HepG2 (cell line): ENCODE measurements at regions not wholly inside any gene's neighbourhood (a gene's known extent, or its start where the extent isn't known, plus 50 kb on each side); places are given as distances from the start of the nearest gene placed in this dataset.

ENCODE experiments used
- ATAC-seq: fragments of 200-7000 bp; cut with Tn5 transposase; 3 replicates; pipeline ENCODE4 v1.9.1; 2020; ENCODE audit warnings: mild to moderate bottlenecking, moderate library complexity
- BruUV-seq: library from RNA; stranded (reverse); fragments of 400-500 nt; replicated peaks from 2 replicates; lab custom pipeline; 2021; lab: Mats Ljungman, UMichigan
- CTCF ChIA-PET: fragments of 300-600 bp; formaldehyde crosslinking; extraction: SDS; loops from one replicate; lab custom pipeline; 2021; ENCODE audit warnings: low total read pairs, inconsistent platforms, low intra/inter-chr PET ratio; lab: Yijun Ruan, JAX
- POLR2A ChIA-PET: fragments of 350-600 bp; sonication (Branson Sonifier 250); formaldehyde crosslinking; loops from one replicate; lab custom pipeline; 2020; ENCODE audit warnings: antibody characterized with exemption, inconsistent platforms; lab: Yijun Ruan, JAX
- DNase-seq: peaks from one replicate; pipeline ENCODE4 v3.0.0-alpha.2; 2015; ENCODE audit warnings: low spot score
- FAIRE-seq: peaks from 3 replicates; lab custom pipeline; 2011; peaks lifted over from hg19 to GRCh38; lab: Jason Lieb, UNC
- H2AFZ ChIP-seq: one replicate; pipeline ENCODE4 v1.6.1; 2011; ENCODE audit warnings: low read length, inconsistent platforms
- H3K27ac ChIP-seq: fragments of 300-600 bp; 3 replicates; pipeline ENCODE4 v1.8.0; 2011; ENCODE audit warnings: mixed run types, mild to moderate bottlenecking, mixed read lengths, low read length, inconsistent platforms; ENCODE audit not compliant: insufficient read depth; ENCODE audit errors: extremely low read length
- H3K27me3 ChIP-seq, 2 experiments: fragments of 200-600 bp in 1 of 2; 2 replicates in 1 of 2; 3 replicates in 1 of 2; pipeline versions ENCODE4 v1.6.0 to v1.8.0; 2011; ENCODE audit warnings: low read length in 2 of 2, mild to moderate bottlenecking in 2 of 2, moderate library complexity in 2 of 2, inconsistent platforms in 1 of 2; ENCODE audit not compliant: insufficient read depth in 2 of 2, control insufficient read depth in 1 of 2
- H3K36me3 ChIP-seq, 2 experiments: fragments of 200-600 bp in 1 of 2; replicated peaks in 1 of 2; 2 replicates in 1 of 2; 3 replicates in 1 of 2; pipeline versions ENCODE4 v1.5.1 to v1.8.0; 2011; ENCODE audit warnings: low read length in 2 of 2, inconsistent platforms in 1 of 2; ENCODE audit not compliant: insufficient read depth in 2 of 2, control insufficient read depth in 1 of 2
- H3K4me1 ChIP-seq: 2 replicates; pipeline ENCODE4 v1.5.1; 2012; ENCODE audit warnings: low read length, inconsistent platforms; ENCODE audit not compliant: insufficient read depth
- H3K4me2 ChIP-seq: 2 replicates; pipeline ENCODE4 v1.6.0; 2011; ENCODE audit warnings: low read depth, low read length, inconsistent platforms
- H3K4me3 ChIP-seq, 3 experiments: fragments of 200-600 bp in 1 of 3; sonication (generic), shearing (Covaris generic) in 1 of 3; replicated peaks in 1 of 3; 2 replicates each; pipeline ENCODE4 v1.5.1; 2011 to 2016; ENCODE audit warnings: low read length in 3 of 3, inconsistent platforms in 2 of 3, low read depth in 2 of 3, mild to moderate bottlenecking in 2 of 3, control low read depth in 1 of 3, mixed read lengths in 1 of 3; ENCODE audit not compliant: insufficient read depth in 1 of 3
- H3K79me2 ChIP-seq: one replicate; pipeline ENCODE4 v1.6.1; 2011; ENCODE audit warnings: low read length, inconsistent platforms; ENCODE audit not compliant: insufficient read depth
- H3K9ac ChIP-seq: 2 replicates; pipeline ENCODE4 v1.6.0; 2011; ENCODE audit warnings: mild to moderate bottlenecking, low read depth, low read length, inconsistent platforms; ENCODE audit not compliant: insufficient read depth
- H3K9me3 ChIP-seq: 2 replicates; pipeline ENCODE4 v1.5.1; 2012; ENCODE audit warnings: mild to moderate bottlenecking, low read length
- H4K20me1 ChIP-seq: 2 replicates; pipeline ENCODE4 v1.6.0; 2011; ENCODE audit warnings: inconsistent platforms, mild to moderate bottlenecking, low read length, moderate library complexity; ENCODE audit not compliant: insufficient read depth
- CBX2 ChIP-seq, 2 experiments: fragments of 200-600 bp in 1 of 2; sonication (generic); formaldehyde crosslinking in 1 of 2; IDR thresholded peaks; 2 replicates each; pipeline versions ENCODE4 v1.7.0 to v1.8.1; 2018 to 2022; ENCODE audit warnings: low read depth in 2 of 2, low read length in 1 of 2, mild to moderate bottlenecking in 1 of 2, missing genetic modification reagents in 1 of 2
- DMAP1 ChIP-seq: IDR thresholded peaks from 2 replicates; pipeline ENCODE4 v1.6.1; 2016
- HOXA9 ChIP-seq: sonication (generic); formaldehyde crosslinking; IDR thresholded peaks from 2 replicates; pipeline ENCODE4 v1.8.1; 2022; ENCODE audit warnings: missing genetic modification reagents, mild to moderate bottlenecking, moderate library complexity, borderline replicate concordance
- KLF9 ChIP-seq: IDR thresholded peaks from 2 replicates; pipeline ENCODE4 v1.6.1; 2016; ENCODE audit warnings: low read depth
- MED13 ChIP-seq: sonication (generic); formaldehyde crosslinking; IDR thresholded peaks from 2 replicates; pipeline ENCODE4 v1.5.0; 2020; ENCODE audit warnings: missing genetic modification reagents
- NBN ChIP-seq: fragments of 450-650 bp; conservative IDR thresholded peaks from 2 replicates; pipeline ENCODE4 v1.6.1; 2017
- RFX1 ChIP-seq: fragments of 450-650 bp; IDR thresholded peaks from 2 replicates; pipeline ENCODE4 v1.6.1; 2017
- TEAD2 ChIP-seq: sonication (generic); formaldehyde crosslinking; IDR thresholded peaks from 2 replicates; pipeline ENCODE4 v1.9.0; 2021; ENCODE audit warnings: missing genetic modification reagents
- ZBTB26 ChIP-seq: IDR thresholded peaks from 2 replicates; pipeline ENCODE4 v1.6.1; 2016; ENCODE audit warnings: missing compliant biosample characterization, missing genetic modification reagents, borderline replicate concordance
- ZBTB34 ChIP-seq: sonication (generic); formaldehyde crosslinking; IDR thresholded peaks from 2 replicates; pipeline ENCODE4 v1.8.0; 2022; ENCODE audit warnings: mild to moderate bottlenecking, missing genetic modification reagents
- ZNF350 ChIP-seq: sonication (generic); formaldehyde crosslinking; IDR thresholded peaks from 2 replicates; pipeline ENCODE4 v1.4.0; 2020; ENCODE audit warnings: mild to moderate bottlenecking, low read depth, missing genetic modification reagents, borderline replicate concordance
- WGBS: methylation state at CpG from one replicate; pipeline ENCODE4 v1.1.6; 2017; ENCODE audit warnings: low lambda C conversion rate; 5-methylcytosine and 5-hydroxymethylcytosine counted together
- in situ Hi-C: cut with HindIII; loops from 2 replicates; pipeline ENCODE4 v1.10.0; 2017; ENCODE audit warnings: low pct_unique_long_range_greater_than_20kb; ENCODE audit not compliant: extremely low pct_ligation_motif_present
- intact Hi-C: fragments of 100-400 bp; cut with micrococcal nuclease; formaldehyde crosslinking; loops from one replicate; pipeline ENCODE4 v1.10.0; 2022; ENCODE audit not compliant: unreplicated experiment
- TF ChIP-seq, protein P1 (sequence below): sonication (generic); formaldehyde crosslinking; IDR thresholded peaks from 2 replicates; pipeline ENCODE4 v1.4.0; 2020; ENCODE audit warnings: missing genetic modification reagents, mild to moderate bottlenecking, borderline replicate concordance
- TF ChIP-seq, protein P2 (sequence below), 2 experiments: sonication (generic) in 1 of 2; formaldehyde crosslinking in 1 of 2; IDR thresholded peaks; 2 replicates each; pipeline versions ENCODE4 v1.4.0 to v1.6.1; 2018 to 2020; ENCODE audit warnings: missing genetic modification reagents in 2 of 2, borderline replicate concordance in 1 of 2, low read depth in 1 of 2, mild to moderate bottlenecking in 1 of 2, missing biosample characterization in 1 of 2
- TF ChIP-seq, protein P3 (sequence below): sonication (generic); formaldehyde crosslinking; IDR thresholded peaks from 2 replicates; pipeline ENCODE4 v1.5.1; 2020; ENCODE audit warnings: missing genetic modification reagents, mild to moderate bottlenecking, borderline replicate concordance
- TF ChIP-seq, protein P4 (sequence below): conservative IDR thresholded peaks from 2 replicates; pipeline ENCODE4 v1.6.1; 2018; ENCODE audit warnings: missing genetic modification reagents

GRCh38 chr5:40017135-40017534 is 592.4 kb upstream of the DAB2 start:
- Histone ChIP-seq H3K4me2 (no peak overlapping the region), H3K27me3 (no peaks in the 10 kb centered on the region), H4K20me1 (no peaks in the 10 kb centered on the region), H3K4me3 (no peak overlapping the region), H2AFZ (no peak overlapping the region), H3K27ac (no peak overlapping the region), H3K36me3 (no peaks in the 10 kb centered on the region), H3K79me2 (no peaks in the 10 kb centered on the region), H3K4me1 (no peaks in the 10 kb centered on the region), H3K9me3 (peaks cover 26% of the 10 kb centered on the region; the same call in 1 of the 2 replicates), H3K9ac (no peak overlapping the region)
- intact Hi-C loops (no loop called here), in situ Hi-C loops (no loop called here)
- no TSS peak for BruUV-seq
- POLR2A ChIA-PET: no interaction called here
- CTCF ChIA-PET: no interaction called here
- WGBS: 0% methylated on average over 1 of the region's 1 CpG
- no peak for DNase-seq
- ATAC-seq: no peak
- FAIRE-seq: no peak
- TF ChIP-seq ZBTB26 (no peak), MED13 (CRISPR knock-in tag) (no peak), HOXA9 (CRISPR knock-in tag) (no peak), CBX2 (IDR thresholded peaks at IDR 0.05; ENCODE audit: low read depth, low read length) (no peak), CBX2 (CRISPR knock-in tag; IDR thresholded peaks at IDR 0.05; ENCODE audit: low read depth) (no peak), NBN (no peak), TEAD2 (CRISPR knock-in tag) (no peak), ZNF350 (CRISPR knock-in tag) (no peak), ZBTB34 (no peak), DMAP1 (no peak), KLF9 (CRISPR knock-in tag) (no peak), RFX1 (no peak)
- TF ChIP-seq, protein P1, sequence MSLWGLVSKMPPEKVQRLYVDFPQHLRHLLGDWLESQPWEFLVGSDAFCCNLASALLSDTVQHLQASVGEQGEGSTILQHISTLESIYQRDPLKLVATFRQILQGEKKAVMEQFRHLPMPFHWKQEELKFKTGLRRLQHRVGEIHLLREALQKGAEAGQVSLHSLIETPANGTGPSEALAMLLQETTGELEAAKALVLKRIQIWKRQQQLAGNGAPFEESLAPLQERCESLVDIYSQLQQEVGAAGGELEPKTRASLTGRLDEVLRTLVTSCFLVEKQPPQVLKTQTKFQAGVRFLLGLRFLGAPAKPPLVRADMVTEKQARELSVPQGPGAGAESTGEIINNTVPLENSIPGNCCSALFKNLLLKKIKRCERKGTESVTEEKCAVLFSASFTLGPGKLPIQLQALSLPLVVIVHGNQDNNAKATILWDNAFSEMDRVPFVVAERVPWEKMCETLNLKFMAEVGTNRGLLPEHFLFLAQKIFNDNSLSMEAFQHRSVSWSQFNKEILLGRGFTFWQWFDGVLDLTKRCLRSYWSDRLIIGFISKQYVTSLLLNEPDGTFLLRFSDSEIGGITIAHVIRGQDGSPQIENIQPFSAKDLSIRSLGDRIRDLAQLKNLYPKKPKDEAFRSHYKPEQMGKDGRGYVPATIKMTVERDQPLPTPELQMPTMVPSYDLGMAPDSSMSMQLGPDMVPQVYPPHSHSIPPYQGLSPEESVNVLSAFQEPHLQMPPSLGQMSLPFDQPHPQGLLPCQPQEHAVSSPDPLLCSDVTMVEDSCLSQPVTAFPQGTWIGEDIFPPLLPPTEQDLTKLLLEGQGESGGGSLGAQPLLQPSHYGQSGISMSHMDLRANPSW (CRISPR knock-in tag): no peak
- TF ChIP-seq, protein P2, sequence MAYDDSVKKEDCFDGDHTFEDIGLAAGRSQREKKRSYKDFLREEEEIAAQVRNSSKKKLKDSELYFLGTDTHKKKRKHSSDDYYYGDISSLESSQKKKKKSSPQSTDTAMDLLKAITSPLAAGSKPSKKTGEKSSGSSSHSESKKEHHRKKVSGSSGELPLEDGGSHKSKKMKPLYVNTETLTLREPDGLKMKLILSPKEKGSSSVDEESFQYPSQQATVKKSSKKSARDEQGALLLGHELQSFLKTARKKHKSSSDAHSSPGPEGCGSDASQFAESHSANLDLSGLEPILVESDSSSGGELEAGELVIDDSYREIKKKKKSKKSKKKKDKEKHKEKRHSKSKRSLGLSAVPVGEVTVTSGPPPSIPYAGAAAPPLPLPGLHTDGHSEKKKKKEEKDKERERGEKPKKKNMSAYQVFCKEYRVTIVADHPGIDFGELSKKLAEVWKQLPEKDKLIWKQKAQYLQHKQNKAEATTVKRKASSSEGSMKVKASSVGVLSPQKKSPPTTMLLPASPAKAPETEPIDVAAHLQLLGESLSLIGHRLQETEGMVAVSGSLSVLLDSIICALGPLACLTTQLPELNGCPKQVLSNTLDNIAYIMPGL (CRISPR knock-in tag; IDR thresholded peaks at IDR 0.05; ENCODE audit: borderline replicate concordance in 1 of 2, low read depth in 1 of 2): no peak
- TF ChIP-seq, protein P3, sequence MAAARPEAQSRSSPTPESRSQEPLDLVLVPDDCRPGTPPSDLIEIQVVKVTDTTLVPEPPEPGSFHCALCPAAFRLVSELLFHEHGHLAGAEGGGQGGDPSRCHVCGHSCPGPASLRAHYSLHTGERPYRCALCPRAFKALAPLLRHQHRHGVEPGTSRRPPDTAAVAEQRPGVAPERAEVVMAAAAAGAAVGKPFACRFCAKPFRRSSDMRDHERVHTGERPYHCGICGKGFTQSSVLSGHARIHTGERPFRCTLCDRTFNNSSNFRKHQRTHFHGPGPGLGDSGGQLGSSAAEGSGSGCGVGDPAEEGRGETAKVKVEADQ (CRISPR knock-in tag): no peak
- TF ChIP-seq, protein P4, sequence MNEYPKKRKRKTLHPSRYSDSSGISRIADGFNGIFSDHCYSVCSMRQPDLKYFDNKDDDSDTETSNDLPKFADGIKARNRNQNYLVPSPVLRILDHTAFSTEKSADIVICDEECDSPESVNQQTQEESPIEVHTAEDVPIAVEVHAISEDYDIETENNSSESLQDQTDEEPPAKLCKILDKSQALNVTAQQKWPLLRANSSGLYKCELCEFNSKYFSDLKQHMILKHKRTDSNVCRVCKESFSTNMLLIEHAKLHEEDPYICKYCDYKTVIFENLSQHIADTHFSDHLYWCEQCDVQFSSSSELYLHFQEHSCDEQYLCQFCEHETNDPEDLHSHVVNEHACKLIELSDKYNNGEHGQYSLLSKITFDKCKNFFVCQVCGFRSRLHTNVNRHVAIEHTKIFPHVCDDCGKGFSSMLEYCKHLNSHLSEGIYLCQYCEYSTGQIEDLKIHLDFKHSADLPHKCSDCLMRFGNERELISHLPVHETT (CRISPR knock-in tag): no peak
